ENCODE measurements at regions not wholly inside any gene's neighbourhood (a gene's known extent, or its start where the extent isn't known, plus 50 kb on each side); places are given as distances from the start of the nearest gene placed in this dataset.
A peak's percentile ranks its signal among the peaks of the same experiment; 100 is the strongest.

DNA sequence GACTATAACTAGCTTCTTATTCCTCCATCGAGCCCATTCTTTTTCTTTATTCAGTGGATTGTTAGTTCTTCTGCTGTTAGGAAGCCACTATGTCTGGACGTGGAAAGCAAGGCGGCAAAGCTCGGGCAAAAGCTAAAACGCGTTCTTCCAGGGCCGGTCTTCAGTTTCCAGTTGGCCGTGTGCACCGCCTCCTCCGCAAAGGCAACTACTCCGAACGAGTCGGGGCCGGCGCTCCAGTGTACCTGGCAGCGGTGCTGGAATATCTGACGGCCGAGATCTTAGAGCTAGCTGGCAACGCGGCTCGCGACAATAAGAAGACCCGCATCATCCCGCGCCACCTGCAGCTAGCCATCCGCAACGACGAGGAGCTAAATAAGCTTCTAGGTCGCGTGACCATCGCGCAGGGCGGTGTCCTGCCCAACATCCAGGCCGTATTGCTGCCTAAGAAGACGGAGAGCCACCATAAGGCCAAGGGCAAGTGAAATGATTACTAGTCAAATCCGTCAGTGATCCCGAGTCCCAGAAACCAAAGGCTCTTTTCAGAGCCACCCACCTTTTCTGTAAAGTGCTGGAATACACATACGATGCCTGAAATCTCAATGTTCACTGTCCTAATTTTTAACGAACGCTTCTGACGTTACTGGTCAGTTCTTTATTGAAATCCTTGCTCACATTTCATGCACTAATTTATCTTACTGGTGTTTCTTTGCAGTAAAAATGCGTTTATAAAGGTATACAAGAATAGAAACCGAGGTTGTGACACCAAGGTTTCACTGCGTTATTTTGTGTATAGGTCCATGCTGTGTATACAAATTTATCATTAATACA is 129.9 kb downstream of the HFE start:
- peak; percentile 77 for DNase-seq

DNA sequence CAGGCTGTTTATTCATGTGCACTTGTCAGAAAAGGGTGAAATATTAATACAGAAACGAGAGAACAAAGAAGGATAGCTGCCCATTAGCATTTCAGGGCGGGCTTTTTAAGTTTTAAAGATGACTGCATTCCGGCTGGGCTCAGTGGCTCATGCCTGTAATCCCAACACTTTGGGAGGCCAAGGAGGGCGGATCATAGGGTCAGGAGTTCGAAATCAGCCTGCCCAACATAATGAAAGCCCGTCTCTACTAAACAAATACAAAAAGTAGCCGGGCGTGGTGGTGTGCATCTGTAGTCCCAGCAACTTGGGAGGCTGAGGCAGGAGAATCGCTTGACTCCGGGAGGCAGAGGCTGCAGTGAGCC is 130.5 kb downstream of the HFE start:
- DNase-seq = no peak

DNA sequence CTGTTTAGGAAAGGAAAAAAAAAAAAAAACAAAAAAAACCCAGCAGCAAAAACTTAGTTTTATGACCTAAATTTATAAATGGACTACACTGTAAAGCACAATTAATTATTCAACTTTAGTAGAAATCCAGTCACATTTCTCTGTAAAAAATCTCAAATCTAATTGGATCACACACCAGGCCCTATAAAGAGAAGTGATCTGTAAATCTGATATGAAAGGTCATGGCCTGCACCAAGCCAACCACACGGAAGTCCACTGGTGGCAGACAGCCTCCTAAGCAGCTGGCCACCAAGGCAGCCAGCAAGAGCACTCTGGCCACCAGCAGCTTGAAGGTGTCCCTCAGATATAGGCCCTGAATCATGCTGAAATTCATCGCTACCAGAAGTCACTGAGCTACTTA is 131.6 kb downstream of the HFE start:
- no peak for DNase-seq

DNA sequence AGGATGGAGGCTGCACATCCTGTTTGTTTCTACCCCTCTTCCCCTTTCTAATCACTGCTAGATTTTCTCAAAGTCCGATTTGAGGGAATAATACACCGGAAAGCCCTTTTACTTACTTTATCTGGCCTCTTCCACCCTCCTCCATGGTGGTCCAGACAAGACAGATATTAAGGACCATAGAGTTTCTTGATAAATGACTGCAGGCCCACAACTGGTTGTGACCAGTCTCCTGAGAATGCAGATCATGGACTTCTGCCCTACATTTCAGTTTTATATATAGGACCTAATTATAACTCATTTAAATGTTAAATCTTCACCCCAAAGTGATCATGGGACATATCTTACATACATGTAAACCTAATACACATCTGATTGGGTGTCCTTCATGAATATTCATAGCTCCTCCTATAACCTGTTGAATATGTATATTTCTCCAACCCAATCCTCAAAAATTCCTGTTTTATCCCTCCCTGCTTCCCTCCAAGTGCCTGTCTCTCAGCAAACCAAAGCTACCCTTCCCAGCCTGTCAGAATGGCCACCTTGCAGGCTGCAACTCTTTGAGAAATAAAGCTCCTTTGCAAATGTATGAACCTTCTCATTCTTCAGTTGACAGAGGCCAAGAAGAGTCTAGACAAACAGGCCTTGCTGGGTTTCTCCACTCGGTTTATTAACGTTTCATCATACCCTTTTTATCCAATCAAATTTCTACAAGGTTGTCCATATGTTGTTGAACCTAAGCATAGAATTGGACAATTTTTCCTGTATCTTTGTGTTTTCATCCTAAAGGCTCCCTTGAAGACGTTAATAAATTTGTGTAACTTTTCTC is 133.1 kb downstream of the HFE start:
- no peak for DNase-seq

DNA sequence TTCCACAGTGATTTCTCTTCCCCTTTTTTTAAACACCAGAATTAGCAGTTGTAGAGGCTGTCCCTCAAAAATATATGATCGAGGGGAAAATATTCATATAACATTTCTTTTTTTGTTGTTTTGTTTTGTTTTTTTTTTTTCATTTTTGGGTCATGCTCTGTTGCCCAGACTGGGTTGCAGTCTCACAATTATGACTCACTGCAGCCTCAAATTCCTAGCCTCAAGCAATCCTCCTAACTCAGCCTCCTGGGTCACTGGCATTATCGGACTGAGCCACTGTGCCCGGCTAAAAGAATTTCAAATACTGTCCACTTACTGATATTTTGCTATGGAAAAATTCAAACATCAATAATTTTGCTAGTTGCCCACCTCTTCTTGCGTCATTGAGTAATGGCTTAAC is 134.0 kb downstream of the HFE start:
- DNase-seq = no peak

DNA sequence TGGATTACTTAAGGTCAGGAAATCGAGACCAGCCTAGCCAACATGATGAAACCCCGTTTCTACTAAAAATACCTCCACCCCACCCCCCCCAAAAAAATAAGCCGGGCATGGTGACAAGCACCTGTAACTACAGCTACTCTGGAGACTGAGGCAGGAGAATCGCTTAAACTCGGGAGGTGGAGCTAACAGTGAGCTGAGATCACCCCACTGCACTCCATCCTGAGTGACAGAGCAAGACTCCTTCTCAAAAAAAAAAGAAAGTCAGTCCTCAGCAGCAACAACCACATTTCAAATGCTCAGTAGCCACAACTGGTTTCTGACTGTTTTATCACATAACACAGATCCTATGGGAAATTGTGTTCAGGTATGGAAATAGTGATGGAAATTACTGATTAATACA is 135.3 kb downstream of the HFE start:
- DNase-seq = no peak

DNA sequence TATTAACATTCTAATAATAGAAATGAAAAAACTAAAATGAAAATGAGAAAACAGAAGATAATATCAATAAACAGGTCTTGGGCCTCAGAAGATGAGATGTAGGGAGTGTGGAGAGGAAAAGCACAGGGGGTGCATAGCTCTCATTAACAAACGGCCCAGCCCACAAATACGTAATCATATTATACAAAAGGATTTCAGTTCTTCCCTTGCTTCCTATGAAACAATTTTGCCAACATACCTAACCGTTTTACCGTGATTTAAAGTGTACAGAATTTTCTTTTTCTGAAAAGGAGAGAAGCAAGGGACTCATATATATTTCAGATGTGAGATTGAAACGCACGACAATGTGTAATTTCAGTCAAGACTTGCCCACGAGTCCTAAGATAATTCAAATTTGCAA is 136.0 kb downstream of the HFE start:
- DNase-seq = no peak

DNA sequence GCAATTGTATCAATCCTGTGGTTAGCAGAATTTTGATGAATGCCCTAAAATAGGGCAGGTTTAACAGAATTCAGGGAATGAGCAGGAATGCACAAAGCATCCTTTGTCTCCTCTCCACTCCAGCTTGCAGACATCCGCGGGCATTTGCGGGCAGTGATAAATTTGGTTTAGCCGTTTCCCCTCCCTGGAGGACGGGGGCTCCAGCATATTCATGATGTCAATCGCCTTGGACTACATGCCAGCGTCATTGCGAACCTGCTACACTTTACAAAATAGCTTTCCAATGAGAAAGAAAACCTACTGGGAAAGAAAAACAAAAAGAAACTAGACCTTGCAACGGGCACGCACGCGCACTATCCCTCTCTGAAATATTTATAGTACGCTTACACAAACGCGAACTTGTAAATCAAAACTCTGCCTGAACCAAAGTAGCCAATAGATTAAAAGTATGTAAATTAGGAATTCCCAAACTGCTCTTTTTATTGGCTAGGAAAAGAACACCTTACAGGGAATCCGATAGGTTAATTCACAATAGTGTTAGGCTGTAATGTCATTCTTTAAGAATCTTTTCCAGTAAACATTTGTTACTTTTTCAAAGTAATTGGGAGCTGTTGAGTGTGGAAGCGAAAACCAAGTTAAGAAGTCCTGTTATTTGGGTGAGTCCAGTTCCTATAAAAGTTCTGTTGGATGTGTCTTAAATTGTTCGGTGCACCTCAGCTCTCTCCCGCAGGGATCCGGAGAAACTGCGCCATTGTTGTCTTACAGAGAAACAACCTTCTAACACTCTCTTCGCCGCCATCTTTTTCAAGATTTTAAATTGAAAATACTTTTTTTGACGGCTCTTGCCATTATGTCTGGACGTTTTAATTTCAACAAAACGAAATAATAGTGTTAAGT is 136.7 kb downstream of the HFE start:
- no peak for DNase-seq

DNA sequence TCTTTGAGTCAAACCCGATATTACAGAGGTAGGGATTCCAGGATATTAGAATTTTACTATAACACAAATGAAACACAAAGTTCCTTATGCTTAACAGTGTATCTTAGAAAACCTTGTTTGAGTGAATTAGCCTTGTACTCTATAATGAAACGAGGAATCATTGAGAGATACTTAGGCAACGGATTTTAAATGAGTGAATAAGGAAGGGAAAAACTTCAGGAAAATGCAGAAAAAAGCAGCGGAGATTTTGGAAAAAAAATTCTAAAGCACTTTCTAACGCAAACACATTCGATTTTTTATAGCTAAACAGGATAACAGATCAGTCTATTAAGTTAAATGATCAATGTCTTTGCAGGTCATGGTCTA is 137.3 kb downstream of the HFE start:
- DNase-seq = no peak

DNA sequence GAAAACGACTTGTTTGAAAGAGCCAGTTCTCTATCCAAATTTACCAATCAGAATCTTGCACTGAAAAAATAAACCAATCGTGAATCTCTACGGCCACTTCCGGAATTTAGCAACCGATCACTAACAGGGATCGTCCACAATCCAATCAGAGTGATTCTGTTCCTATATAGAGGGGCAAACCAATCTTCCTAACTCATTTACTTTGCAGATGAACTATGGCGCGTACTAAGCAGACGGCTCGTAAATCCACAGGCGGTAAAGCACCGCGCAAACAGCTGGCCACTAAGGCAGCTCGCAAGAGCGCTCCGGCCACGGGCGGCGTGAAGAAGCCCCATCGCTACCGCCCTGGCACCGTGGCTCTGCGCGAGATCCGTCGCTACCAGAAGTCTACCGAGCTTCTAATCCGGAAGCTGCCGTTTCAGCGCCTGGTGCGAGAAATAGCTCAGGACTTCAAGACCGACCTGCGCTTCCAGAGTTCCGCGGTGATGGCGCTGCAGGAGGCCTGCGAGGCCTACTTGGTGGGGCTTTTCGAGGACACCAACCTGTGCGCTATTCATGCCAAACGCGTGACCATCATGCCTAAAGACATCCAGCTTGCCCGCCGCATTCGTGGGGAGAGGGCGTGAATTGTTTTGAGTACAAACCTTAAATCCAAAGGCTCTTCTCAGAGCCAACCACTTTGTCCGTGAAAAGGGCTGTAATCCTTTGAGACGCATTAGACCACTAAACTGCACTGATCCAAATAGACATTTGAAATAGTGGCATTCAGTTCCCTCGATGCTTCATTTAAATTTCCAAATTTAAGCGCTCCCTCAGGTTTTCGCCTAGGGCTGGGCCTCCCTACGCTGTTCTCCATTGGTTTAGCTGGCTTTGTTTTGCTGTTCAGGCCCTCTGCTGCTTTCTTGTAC is 138.0 kb downstream of the HFE start:
- no peak for DNase-seq

DNA sequence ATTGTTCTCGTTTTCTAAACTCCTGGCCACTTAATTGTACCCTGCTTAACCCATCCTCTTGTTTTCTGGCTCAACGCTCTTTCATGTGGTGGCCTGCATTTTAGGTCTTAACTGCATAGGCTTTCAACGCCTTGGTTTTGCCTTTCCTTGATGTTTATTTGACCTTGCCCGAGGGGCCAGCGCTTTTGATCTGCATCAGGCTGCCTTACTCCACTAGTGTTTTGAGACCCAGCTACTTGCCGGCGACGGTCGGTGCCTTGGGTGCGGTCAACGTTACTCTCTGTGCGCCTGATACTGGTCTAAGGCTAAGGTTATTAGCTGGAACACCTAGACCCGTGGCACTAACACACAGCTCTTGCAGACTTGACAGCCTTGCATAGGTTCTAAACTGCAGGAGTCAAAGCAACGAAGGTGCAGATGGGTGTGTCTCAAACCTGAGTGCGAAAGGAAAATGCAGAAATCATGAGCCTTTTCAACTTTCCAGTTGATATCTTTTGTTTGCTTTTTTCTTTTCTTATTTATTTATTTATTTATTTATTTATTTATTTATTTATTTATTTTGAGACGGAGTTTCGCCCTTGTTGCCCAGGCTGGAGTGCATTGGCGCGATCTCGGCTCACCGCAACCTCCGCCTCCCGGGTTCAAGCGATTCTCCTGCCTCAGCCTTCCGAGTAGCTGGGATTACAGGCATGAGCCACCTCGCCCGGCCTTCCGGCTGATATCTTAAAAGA is 138.8 kb downstream of the HFE start:
- no peak for DNase-seq

DNA sequence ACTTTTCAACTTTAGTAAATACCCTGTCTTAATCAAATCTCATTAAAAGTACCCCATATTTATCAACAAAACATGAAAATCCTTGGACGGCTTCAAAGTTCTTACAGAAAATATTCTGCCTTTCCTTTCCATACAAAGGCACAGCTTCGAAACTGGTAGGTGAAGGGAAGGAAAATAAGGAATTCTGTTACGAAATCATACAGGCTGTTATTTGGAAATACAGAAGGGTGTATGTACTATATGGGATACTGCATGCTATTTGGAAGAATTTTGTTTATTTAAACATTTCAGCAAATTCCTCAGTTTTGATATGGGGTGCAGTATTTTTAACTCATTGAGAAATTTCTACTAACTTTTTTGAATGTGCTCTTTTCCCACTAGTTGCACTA is 138.4 kb upstream of the BTN3A2 start:
- no peak for DNase-seq

DNA sequence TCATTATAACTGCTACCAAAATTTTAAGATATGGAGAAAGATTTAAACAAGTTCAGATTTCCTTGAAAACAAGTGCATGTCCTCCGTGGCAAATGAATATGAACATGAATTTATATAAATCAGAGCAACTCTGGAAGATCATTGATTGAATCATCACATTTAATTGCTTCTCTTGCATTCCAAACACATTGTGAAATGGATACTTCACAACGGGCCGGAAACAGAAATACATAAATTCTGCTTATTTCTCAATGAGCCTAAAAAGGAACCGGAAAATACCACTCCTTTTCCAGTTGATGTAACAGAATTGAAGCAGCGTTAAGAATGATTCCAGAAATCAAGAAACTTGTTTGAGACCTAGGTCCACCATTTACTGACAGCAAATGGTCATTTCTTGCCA is 134.6 kb upstream of the BTN3A2 start:
- no peak for DNase-seq

DNA sequence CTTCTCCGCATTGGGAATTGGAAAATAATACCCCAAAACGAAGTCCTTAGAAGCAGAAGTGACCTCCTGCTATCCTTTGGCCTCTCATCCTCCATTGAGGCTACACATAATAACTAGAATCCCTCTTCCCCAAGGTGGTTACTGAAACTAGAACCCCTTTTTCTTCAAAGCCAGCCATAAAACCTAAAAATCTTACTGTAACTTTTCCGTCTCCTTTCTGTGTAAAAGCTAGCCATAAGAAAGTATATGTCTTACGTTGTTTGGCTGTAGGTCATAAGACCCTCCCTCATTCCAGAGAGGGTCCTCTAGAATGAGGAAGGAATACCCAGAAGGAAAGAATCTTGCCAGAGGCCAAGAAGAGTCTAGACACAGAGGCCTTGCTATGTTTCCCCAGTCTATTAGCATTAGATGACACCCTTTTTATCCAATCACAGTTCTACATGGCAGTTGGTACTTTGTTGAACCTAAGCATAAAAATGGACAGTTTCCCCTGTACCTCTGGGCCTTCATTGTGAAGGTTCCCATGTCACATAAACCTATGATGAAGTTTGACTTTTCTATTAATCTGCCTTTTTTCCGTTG is 133.9 kb upstream of the BTN3A2 start:
- DNase-seq = no peak

DNA sequence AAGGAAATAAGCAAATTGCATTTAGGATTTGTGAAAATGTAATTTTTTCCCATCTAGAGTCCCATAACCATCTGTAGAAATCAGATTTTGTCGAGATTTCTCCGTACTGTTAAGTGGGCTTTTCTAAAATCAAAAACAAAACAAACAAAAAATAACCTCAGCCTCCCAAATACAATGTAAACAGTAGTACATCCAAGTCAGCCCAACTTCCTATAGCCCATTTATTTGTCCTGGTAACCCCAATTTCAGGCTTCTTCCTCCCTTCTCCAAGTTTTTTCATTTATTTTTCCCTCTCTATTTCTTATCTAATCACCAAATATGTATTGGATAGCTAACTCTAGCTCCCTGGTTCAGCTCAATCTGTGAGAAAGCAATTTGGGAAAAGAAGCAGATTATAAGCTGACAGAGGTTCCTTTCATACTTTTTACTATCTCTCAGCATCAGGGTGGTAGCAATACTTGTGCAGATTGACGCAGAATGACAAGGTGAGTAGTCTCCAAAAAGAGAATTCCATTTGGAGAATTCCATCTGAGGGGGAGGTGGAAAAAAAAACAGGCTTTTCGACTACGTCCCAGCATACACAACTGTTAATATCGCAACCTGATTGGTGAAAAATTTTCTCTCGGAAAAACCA is 132.6 kb upstream of the BTN3A2 start:
- DNase-seq = no peak

DNA sequence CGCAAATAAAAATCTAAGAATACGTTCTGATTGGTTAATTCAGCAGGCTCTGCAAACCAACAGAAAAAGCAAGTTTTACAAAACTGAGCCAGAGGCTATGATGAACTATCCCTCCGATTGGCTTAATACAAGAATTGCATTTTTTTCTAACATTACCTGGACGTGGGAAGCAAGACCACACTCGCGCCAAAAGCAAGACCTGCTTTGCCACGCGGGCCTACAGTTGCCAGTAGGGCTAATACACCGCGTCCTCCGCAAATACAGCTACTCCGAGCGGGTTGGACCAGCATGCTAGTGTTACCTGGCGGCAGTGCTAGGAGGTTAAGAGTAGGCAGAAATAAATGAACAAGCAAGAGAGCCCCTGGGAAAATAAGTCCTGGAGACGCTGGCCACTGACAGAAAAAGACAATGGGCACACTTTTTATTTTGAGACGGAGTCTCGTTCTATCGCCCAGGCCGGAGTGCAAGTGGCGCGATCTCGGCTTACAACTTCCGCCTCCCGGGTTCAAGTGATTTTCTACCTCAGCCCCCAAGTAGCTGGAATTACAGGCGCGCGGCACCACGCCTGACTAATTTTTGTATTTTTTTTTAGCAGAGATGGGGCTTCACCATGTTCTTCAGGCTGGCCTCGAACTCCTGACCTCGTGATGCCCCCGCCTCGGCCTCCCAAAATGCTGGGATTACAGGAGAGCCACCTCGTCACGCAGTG is 131.9 kb upstream of the BTN3A2 start:
- DNase-seq = no peak

DNA sequence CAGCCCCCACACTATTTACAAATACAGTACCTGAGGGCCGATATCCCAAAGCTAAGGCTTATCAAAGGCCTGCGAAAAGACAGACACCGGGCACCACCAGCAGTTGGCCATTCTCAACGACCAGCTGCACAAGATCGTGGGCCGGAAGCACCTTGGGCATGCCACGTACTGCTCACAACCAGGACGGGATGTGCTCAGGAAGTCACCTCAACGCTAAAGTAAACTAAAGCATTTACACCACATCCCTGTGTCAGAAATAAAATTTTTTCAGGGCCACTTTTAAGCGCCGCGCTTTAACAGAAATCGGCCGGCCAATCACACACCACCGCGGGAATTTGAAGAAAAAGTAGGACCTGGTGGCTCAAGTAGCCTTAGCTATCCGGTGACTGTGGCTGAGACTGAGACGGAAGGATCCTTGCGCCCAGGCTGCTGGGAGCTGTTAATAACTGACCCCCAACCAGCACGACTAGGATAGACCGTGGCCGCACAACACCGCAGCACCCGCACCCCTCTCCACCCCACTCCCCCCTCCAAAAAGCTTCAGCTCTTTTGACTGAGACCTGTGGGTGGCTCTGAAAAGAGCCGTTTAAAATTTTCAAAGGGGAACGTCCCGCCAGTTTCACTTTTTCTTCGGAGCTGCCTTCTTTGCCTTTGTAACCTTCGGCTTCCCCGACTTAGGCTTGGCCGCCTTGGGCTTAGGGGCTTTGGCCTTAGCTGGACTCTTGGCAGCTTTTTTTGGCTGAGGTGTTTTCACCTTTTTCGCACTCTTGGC is 131.2 kb upstream of the BTN3A2 start:
- no peak for DNase-seq

DNA sequence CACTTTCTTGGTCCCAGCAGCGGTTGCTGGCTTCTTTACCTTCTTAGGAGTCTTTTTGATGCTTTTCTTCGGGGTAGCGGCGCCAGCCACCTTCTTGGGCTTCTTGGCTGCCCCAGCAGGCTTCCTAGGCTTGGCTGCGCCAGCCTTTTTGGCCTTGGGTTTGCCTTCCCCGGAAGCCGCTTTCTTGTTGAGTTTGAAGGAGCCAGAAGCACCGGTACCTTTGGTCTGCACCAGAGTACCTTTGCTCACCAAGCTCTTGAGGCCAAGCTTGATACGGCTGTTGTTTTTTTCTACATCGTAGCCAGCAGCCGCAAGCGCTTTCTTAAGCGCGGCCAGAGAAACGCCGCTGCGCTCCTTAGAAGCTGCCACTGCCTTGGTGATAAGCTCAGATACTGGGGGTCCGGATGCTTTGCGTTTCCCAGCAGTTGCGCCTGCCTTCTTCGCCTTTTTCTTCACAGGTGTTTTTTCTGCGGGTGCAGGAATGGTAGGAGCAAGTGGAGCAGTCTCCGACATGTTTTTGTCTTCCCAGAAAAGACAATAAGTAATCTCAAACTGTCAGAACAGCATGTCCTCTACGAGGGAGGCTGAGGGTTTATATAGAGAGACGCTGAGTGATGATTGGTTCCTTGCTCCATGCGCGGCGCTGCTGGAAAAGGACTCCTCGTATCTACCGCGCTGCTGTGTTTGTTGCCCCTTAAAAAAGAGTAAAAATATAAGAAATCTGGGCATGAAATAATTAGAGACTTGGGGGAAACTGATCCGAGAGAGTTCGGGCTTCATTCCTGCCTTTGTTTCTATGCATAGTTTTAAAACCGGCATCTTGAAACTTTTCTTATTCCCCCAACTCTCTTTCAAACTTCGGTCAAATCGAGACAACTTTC is 130.3 kb upstream of the BTN3A2 start:
- DNase-seq = no peak
